Hematopoietic multipotent progenitor cell treated with erythropoietin and hydrocortisone succinate and interleukin-3 and kit ligand, for 8 days (in vitro differentiated cells): ENCODE measurements at regions not wholly inside any gene's neighbourhood (a gene's known extent, or its start where the extent isn't known, plus 50 kb on each side); places are given as distances from the start of the nearest gene placed in this dataset.

Experiments used
- DNase-seq: peaks from one replicate; pipeline ENCODE4 v3.0.0-alpha.2; 2015

DNA sequence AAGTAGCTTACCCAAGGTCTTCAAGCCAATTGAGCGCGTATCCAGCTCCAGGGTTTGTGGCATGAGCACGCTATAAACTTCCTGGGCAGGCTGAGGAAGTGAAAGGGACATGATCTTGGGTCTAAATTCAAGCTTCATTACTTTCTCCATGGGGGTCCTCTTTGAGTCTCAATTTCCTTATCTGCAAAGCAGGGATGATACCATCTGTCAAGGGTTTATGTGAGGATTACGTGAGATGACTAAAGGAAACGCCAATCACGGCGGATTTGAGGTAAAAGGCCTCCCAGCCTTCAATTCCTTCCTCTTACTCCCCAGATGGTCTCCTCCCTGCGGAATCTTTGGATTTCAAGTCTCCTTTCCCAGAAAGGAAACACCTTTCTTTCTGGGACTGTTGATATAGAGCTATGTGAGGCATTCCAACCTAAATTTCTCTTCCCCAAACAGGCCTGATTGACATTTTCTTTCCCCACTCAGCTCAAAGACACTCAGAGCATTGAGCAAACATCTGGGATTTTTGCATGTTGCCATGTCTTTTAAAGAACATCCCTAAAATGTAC is 474.4 kb downstream of the INSC start:
- DNase-seq: no peak

DNA sequence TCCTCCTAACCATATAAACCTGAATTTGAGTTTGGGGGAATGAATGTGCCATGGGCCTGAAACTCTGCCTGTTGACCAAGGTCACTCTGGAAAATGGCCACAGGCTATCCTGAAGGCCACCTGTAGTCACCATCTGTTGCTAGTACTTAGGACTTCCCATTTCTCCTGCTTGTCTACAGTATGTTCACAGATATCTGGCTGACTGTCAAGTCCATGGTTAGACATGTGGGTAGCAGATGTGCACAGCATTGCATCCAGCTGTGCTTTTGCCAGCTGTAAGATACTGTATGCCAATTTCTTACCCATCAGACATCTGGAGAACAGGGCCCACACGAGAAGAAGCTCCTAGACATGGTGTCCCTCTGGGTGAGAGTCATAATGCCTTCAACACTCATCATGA is 475.4 kb downstream of the INSC start:
- DNase-seq: no peak

DNA sequence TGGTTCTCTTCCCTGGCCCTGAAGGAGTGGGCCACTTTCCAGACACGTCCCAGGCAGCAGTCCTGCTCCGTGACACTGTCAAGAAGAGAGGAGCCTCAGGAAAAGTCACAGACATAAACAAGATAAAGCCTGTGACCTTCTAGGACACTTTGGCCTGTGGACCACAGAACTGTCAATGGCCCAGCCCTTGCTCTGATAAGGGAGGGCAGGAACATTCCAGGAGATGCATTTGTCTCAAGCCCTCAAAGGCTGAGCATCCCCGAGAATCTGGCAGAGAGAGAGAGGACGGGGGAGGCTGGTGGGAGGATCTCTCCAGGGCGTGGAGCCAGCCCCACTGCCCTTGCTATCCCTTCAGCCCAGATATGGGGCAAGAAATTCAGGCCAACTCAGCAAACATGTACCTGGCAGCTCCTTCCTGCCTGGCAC is 476.4 kb downstream of the INSC start:
- no peak for DNase-seq

DNA sequence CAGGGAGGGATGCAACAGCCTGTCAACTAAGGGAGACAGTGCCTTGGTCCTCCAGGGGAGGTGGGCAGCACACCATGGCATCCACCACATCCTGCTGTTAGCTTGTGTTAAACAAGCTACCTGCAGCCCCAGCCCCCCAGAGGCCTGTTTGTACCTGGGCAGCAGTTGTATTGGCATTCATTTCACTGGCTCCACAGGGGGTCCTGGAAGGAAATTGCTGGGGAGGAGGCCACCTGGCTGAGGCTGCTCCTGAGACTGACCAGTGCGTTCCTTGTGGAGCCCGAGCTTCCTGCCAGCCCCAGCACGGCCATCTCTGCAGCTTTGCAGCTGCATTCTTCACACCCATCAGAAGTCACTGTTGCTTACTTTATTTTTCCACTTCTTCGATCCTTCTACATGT is 479.9 kb downstream of the INSC start:
- no peak for DNase-seq

DNA sequence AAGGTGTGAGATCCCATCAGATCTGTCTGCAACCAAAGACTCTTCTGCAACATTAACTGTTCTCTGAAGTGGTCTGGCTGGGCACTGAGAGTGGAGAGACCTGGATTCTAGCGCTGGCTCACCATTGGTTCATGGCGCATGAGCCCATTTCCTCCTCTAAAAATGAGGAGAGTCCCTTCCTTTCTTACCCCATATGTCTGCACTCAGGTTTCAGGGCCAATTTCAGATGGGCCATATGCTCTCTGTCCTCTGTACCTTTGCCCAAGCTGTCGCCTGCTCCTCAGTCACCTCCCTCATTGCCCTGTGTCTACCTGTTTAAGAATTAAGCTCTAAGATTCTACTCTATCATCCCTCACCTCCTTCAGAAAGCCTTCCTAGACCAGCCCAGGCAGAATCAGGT is 484.7 kb downstream of the INSC start:
- DNase-seq: no peak

DNA sequence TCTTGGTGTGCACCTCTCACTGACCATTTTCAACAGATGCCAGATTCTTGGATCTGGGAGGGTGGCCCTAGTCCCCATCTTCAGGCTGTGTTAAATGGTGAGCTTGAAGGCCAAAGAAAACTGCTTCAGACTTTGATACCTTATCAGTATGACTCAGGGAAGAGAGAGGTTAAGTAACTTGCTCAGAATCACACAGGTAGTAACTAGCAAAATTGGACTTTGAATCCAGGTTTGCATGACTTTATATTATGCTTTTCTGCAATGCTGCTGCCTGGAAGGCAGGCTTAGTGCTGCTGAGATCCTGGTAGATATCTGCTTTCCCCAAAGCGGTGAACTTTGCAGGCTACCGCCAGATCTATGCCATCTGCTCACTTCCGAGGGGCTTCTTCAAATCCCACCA is 487.3 kb downstream of the INSC start:
- DNase-seq: no peak

DNA sequence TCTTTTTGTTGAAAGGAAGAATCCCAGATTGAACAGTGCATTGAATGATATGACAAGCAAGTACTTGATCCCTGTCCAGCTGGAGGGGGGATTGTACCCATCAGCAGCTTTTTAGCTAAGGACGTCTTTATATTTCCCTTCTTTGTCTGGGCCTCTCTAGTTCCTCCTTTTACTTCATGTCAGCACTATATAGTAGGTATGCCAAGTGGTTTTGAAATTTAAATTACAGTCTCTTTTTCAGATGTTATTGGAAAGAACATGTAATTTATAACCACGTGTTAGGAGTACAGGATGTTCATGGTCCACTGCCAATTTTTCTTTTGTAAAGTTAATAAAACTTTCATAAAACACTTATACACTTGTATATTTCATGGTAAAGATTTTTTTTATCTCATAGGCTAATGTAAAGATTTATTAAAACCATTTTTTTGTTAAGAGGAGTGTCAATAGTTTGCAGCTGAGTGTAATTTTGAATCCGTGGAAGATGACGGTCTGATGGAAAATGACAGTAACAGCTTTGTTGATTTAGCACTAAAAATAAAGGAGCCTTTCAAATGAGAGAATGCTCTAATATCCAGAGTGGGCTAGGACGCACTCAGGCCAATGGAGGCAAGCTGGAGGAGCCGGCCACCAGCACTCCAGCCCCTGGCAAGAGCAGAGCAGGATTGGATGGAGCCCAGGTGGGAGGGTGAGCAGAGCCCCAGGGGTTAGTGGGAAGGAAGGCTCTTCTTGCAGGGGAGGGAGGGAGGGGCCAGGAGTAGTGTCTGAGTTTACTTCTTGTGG is 488.3 kb downstream of the INSC start:
- DNase-seq: no peak

DNA sequence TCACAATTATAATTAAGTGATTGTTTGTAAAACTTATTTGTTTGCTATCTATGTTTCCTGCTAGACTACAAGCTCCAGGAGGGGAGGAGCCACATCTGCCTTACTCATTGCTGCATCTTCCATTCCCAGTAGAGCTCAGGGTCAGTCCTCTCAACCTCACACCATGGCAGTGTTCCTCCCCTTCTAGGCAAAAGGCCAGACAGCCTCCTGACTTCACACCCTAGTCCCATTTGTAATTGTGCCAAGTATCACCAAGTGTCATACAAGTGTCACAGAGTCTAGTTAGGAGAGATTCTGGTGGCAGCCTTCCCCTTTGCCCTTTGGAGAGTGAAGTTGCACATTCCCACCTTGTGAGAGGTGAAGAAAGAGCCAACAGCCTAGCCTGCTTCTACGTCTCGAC is 490.4 kb downstream of the INSC start:
- no peak for DNase-seq

DNA sequence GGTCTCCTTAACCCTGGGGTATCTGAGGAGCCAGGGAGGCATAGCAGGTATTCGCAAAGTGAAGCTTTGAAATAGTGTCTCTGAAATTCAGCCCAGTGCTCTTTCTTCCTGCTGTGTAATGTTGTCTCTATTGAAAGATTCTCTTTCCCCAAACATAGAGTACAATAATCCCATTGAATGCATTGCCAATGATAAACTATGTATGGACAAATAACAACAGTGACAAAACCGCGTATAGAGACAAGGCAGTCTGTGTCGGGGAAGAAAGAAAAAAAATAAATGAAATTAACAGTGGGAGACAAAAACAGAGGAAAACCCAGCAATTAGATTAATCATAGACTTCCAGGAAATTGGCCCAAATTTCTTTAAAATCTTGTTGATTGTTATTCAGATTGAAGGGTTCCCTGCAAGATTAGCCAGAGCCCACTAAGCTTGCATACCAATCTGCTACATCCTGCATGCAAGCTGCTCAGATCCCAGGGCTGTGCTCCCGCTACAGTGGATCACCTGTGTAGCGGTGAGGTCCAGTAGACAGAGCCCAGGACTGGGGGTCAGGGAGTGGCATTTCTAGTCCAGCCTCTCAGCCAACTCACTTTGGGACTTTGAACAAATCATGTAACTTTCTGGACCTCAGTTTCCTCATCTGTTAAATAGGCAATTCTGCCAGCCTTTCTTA is 492.8 kb downstream of the INSC start:
- no peak for DNase-seq

DNA sequence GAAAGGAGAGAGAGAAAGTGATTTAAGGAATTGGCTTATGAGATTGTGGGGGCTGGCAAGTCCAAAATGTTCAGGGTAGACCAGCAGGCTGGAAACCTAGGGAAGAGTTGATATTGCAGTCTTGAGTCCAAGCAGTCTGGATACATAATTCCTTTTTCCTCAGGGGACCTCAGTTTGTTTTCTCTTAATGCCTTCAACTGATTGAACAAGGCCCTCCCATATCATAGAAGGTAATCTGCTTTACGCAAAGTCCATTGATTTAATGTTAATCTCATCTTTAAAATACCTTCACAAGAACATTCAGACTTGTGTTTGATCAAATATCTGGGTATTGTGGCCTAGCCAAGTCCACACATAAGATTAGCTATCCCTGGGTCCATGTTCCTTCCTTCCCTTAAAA is 494.7 kb downstream of the INSC start:
- DNase-seq: no peak

DNA sequence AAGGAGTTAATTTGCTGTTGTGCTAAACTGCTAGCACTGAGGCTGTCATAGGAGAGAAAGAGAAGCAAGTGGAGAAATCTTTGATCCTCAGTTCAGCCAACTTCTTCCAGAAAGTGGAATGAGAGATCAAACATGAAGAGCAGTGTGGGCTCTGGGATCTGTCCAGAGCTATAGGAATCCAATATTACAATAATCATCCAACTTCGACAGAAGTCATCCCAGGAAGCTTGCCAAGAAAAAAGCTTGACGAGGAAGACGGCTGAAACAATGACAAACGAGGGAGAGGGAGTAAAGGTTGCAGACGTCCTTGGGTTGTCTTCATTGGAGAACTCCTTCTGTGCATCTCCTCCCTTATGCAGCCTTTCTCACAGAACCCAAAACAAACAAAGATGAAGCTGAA is 496.2 kb downstream of the INSC start:
- no peak for DNase-seq

DNA sequence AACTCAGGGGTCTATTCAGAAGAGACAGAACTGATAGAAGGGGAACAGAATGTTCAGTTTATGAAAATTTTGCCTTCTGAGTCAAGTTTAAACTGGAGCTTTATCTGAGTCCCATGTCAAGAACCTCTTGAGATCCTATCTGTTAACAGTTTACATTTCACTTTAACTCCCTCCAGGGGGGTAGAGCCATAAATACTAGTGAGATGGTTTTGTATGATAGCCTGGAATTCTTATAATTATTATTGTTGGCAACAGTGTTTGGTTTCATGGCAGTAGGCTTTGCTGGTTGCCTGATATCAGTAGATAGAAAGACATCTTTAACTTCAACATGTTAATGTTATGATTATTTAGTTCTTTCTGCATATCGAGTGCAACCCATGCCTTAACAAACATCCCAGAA is 498.5 kb downstream of the INSC start:
- DNase-seq: no peak

DNA sequence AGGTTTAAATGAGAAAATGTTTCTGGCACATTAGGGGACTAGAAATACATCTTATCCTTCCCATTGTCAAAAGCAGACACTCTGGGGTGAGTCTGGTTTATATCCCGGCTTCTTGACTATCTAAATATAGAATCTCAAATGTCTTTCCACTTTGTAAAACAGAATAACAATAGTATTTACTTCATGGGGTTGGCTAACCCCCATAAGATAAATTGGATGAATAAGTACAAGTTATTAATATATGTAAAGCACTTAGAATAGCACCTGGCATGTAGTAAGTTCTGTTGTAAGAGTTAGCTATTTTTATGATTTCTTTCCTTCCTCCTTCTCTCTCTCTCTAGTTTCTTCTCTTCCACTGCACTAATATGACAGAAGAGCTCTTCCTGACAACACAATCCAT is 499.1 kb downstream of the INSC start:
- no peak for DNase-seq

DNA sequence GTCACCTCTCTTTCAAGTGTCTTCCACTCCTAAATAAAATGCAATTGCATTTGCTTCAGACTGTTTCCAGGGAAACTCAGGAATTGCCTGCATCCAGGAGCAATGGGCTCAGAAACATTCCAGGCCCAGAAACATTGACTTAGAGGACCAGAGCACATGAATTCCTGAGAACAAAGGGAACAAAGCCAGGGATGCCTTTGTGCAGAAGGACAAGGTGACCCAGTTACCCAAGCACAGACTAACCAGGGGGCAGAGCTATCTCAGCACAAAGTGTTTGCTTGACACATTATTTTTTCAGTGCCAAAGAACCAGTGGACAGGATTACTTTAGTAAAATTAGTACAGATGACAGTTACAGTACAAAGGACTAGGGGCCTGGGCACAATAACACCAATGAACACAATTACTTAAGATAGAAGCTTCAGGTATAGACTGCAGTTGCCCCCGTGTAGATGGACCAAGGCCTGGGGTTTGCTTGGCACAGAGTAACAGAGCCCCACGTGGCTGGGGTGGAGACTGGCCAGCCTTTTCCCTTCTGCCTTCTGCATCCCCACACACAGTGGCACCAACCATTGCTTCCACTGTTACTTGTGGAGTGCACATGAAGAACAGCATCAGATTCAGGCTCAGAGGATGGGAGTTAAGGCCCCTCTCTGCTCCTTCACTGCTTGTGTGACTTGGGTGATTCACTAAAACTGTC is 500.8 kb downstream of the INSC start:
- DNase-seq: no peak

DNA sequence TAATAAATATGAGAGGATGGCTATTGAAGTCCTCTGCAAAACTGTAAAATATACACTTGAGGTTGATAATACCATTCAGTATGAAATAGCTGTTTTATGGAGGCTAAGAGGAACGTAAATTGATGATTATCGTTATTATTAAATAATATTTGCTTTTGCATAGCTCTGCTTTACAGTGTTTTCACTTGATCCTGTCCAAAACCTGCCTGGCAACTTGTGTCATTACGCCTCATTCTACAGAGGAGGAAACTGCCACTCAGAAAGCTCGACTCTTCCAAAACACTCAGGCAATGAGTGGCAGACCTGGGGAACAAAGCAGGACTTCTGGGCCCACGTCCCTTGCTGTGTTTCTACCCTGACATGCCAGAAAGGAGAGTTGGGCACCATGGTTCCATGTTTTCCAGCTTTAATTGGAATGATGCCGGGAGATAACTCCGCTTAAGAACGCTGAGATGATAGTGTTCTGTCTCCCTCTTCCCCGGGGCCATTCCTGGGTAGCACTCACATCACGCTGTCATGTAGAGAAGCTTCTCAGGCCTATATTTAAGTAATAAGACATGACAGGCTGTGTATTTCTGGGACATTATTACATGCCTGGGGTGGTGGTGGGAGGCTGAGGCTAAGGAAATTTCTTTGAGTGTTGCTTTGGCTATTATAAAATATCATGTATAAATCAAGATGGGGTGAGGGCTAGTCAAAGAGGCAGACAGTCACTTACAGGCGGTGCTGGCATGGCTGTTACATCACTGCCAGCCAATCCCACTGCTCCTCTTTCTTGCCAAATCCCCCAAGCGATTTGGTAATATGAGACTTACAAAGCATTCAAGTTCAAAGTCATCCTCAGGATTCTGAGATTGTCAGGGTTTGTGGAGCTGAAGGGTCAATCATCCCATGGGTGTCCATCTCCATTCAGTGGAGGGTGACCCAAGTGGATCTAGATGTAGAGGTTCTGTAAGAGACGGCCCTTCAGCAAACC is 501.7 kb downstream of the INSC start:
- no peak for DNase-seq

DNA sequence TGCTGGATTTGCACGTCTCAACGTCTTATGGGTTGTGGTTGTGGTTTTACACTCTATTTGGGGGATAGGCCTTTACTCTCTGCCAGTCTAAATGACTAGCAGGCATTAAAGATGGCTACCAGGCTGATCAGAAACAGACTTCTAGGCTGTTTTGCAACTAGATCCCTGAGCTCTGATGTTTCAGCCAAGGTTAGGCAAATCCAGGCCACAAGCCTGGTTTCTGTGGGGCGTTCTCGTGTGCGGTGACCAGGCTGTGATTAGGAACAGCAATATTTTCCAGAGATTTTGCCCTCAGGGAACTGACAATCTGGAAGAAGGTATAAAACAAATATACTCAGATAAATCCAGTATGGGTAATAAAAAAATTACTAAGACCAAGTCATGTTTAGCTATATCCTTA is 502.4 kb downstream of the INSC start:
- no peak for DNase-seq

DNA sequence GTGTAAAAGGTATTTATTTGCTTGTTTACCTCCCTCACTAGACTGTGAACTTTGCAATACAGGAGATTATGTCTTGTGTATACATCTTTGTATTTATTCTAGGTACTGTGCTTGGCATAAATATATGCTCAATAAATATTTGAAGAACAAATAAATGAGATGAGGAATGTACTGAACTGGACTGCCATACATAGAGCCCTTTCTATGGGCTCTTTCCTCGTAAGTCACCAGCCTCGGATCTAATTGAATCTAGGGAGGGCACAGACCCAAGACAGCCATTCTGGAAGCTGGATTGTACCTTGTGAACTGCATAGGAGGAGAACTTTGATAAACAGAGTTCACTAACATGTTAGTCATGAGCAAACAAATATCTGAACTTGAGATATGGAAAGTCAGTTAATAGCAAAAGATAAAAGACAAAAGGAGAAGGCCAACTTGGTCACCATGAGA is 503.9 kb downstream of the INSC start:
- no peak for DNase-seq

DNA sequence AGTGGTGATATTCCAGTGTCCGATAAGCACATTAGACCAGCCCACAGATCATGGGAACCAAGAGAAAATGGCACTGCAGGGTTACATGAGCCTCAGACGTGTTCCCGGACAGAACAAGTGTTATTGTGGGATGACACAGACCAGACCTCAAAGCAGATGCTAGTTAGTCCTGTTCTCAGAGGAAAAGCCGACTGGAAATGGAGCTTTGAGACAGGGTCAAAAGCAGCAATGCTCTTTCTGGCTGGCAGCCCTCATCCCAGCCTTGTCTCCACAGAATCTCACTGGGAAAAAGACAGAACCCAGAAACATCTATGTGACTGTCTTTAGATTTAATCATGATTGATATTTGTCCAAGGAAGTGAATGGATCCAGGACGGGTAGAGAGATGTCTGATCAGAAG is 506.8 kb downstream of the INSC start:
- DNase-seq: no peak

DNA sequence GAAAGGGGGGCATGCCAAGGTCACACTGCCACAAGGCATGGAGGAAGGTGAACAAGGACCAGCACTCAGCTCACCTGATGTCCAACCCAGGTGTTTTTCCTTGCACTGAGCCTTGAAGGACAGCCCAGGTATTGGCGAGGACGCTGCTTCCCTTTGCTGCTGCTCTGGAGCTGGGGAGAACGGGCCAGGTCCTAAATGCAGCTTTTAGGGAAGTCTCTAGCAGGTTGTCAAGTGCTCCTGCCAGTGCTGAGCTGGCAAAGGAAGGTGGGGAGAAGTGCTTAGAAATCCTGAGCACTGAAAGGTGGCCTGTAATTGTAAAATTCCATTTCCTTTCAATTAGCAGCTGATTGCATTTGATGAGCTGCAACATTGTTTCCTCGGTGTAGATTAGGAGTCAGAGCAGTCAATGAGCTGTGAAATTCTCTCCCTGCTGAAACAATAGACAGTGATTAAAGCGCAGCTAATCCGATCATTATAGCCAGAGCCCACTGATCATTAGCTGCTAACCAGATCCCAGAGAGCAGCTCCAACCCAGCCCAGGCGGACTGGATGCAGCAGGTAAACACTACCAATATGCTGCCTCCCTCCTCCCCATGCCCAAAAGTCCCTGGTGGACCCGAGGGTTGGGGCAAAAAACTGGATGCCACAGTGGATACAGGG is 507.6 kb downstream of the INSC start:
- no peak for DNase-seq

DNA sequence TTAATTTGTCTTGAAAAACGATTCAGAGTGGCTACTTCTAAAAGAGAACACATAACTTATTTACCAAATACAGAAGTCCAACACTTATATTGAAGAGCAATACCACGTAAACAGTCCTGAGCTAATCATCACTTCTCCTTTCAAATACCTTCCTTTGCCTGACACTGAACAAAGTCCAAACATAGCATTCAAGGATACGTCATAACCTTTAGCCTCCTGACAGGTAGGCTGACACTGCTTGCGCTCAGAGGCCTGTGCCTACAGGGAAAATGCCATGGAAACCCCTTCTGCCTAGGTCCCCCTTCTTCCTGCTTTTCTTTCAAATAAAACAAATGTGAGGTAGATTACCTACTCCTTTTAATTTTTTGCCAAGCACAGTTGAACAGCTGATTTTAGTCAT is 510.0 kb downstream of the INSC start:
- no peak for DNase-seq

DNA sequence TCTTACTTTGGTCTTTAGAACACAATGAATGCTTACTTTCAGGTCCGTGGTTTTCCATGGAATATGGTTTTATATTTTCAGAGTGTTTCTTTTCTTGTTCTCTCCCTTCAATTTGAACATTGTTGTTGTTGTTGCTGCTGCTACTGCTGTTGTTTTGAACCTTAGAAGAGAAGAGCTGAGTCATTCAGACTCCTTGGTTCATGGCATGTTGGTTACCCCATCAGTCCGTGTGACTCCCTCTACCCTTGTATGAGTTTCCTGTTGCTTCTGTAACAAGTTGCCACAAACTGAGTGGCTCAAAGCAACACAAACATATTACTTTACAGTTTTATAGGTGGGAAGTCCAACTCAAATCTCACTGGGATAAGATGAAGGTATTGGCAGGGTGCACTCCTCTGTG is 511.0 kb downstream of the INSC start:
- no peak for DNase-seq

DNA sequence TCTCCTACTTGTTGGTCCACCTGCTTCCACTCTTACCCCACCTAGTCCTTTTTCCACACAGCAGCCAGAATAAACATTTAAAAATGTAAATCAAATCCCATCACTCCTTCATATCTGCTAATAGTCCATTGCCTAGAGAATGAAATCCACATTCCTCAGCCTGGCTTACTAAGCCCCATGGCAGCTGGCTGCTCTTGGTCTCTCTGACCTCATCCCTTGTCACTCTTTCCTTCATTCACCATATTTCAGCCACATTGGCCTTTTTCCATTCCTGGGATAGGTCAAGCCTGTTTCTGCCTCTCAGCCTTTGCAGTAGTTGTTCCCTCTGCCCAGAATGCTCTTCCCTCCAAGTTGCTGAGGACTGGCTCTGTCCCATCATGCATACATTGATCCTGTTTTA is 512.8 kb downstream of the INSC start:
- no peak for DNase-seq
